Liver (tissue), 7 donors: ENCODE measurements at regions not wholly inside any gene's neighbourhood (a gene's known extent, or its start where the extent isn't known, plus 50 kb on each side); places are given as distances from the start of the nearest gene placed in this dataset.

Experiments
- DNase-seq: peaks from one replicate; pipeline ENCODE4 v3.0.0-alpha.2; 2017; ENCODE audit warnings: low spot score
- H3K27ac ChIP-seq, 2 donors: one replicate each; pipeline ENCODE4 v1.7.0; 2013; ENCODE audit warnings: inconsistent platforms in 2 of 2, low read length in 2 of 2, control low read depth in 1 of 2, low read depth in 1 of 2, mild to moderate bottlenecking in 1 of 2
- H3K27me3 ChIP-seq, 4 donors: one replicate each; pipeline versions ENCODE4 v1.6.1 to v1.7.0; 2013; ENCODE audit warnings: low read length in 3 of 4, inconsistent platforms in 1 of 4, mild to moderate bottlenecking in 1 of 4, moderate library complexity in 1 of 4; ENCODE audit not compliant: control insufficient read depth in 4 of 4, insufficient read depth in 4 of 4
- H3K36me3 ChIP-seq, 4 donors: one replicate each; pipeline versions ENCODE4 v1.6.1 to v1.7.0; 2013; ENCODE audit warnings: low read length in 3 of 4, mild to moderate bottlenecking in 3 of 4, low read depth in 1 of 4, moderate library complexity in 1 of 4; ENCODE audit not compliant: control insufficient read depth in 4 of 4, insufficient read depth in 3 of 4
- H3K4me1 ChIP-seq, 4 donors: one replicate each; pipeline versions ENCODE4 v1.6.1 to v1.7.0; 2013; ENCODE audit warnings: low read length in 3 of 4, mild to moderate bottlenecking in 3 of 4, moderate library complexity in 1 of 4; ENCODE audit not compliant: control insufficient read depth in 4 of 4, insufficient read depth in 4 of 4
- H3K4me3 ChIP-seq, 3 donors: one replicate each; pipeline versions ENCODE4 v1.6.1 to v1.7.0; 2013; ENCODE audit warnings: low read length in 3 of 3, control low read depth in 1 of 3, low read depth in 1 of 3, mild to moderate bottlenecking in 1 of 3
- H3K9ac ChIP-seq, 2 donors: one replicate each; pipeline ENCODE4 v1.7.0; 2013; ENCODE audit warnings: low read length in 2 of 2, mild to moderate bottlenecking in 2 of 2, moderate library complexity in 2 of 2, control low read depth in 1 of 2, low read depth in 1 of 2
- H3K9me3 ChIP-seq, 4 donors: one replicate each; pipeline versions ENCODE4 v1.6.1 to v1.7.0; 2013; ENCODE audit warnings: low read length in 3 of 4; ENCODE audit not compliant: control insufficient read depth in 4 of 4
- GABPA ChIP-seq, 2 donors: IDR thresholded peaks in 1 of 2; conservative IDR thresholded peaks in 1 of 2; 2 replicates each; pipeline ENCODE4 v1.6.1; 2016; ENCODE audit warnings: antibody characterized with exemption in 2 of 2, mild to moderate bottlenecking in 1 of 2, moderate library complexity in 1 of 2
- RAD21 ChIP-seq, 2 donors: IDR thresholded peaks; 2 replicates each; pipeline ENCODE4 v1.6.1; 2016; ENCODE audit warnings: antibody characterized with exemption in 2 of 2, mild to moderate bottlenecking in 2 of 2
- YY1 ChIP-seq: IDR thresholded peaks from 2 replicates; pipeline ENCODE4 v1.6.1; 2016; ENCODE audit warnings: antibody characterized with exemption, mild to moderate bottlenecking
- WGBS: extraction: QIAGEN DNeasy Blood & Tissue Kit; methylation state at CpG from one replicate; pipeline ENCODE4 v1.1.7; 2013; 5-methylcytosine and 5-hydroxymethylcytosine counted together
- TF ChIP-seq, protein P1 (sequence below): IDR thresholded peaks from 2 replicates; pipeline ENCODE4 v1.6.1; 2016; ENCODE audit warnings: antibody characterized with exemption, mild to moderate bottlenecking
- TF ChIP-seq, protein P2 (sequence below): IDR thresholded peaks from 2 replicates; pipeline ENCODE4 v1.6.1; 2016; ENCODE audit warnings: antibody characterized with exemption
- TF ChIP-seq, protein P3 (sequence below): IDR thresholded peaks from 2 replicates; pipeline ENCODE4 v1.6.1; 2016; ENCODE audit warnings: antibody characterized with exemption
- donor health status: healthy.
- donor health status: healthy.
- donor health status: healthy.
- donor health status: healthy.

DNA sequence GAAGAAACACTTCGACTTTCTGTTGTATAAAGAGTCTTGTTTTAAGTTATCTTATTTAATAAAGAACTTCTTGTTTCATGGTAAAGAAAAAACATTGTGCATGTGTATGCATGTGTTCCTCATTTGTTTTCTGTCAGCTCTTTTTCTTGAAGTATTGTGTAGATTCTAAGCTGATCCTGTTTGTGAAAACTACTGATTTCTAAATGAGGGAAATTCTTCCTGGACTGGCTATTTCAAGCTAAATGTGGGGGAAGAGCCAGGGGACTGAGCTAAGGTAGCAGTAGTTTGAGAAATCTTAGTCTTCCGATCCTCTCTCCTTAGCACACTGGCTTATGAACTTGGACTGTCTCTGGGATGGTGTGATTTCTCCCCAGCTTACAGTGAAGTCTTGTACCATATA, 56.4 kb upstream of the RBMS1 start:
- H3K9ac ChIP-seq, result no peak overlapping the region
- no peak for DNase-seq
- H3K27ac ChIP-seq, result no peak overlapping the region
- 87% methylated on average over 2 of the region's 2 CpGs for WGBS
- H3K36me3 ChIP-seq, result no peaks in the 10 kb centered on the region
- TF ChIP-seq, protein P1, sequence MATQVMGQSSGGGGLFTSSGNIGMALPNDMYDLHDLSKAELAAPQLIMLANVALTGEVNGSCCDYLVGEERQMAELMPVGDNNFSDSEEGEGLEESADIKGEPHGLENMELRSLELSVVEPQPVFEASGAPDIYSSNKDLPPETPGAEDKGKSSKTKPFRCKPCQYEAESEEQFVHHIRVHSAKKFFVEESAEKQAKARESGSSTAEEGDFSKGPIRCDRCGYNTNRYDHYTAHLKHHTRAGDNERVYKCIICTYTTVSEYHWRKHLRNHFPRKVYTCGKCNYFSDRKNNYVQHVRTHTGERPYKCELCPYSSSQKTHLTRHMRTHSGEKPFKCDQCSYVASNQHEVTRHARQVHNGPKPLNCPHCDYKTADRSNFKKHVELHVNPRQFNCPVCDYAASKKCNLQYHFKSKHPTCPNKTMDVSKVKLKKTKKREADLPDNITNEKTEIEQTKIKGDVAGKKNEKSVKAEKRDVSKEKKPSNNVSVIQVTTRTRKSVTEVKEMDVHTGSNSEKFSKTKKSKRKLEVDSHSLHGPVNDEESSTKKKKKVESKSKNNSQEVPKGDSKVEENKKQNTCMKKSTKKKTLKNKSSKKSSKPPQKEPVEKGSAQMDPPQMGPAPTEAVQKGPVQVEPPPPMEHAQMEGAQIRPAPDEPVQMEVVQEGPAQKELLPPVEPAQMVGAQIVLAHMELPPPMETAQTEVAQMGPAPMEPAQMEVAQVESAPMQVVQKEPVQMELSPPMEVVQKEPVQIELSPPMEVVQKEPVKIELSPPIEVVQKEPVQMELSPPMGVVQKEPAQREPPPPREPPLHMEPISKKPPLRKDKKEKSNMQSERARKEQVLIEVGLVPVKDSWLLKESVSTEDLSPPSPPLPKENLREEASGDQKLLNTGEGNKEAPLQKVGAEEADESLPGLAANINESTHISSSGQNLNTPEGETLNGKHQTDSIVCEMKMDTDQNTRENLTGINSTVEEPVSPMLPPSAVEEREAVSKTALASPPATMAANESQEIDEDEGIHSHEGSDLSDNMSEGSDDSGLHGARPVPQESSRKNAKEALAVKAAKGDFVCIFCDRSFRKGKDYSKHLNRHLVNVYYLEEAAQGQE, result no peak
- TF ChIP-seq RAD21 (IDR thresholded peaks at IDR 0.05) (no peak), YY1 (no peak), GABPA (IDR thresholded peaks at IDR 0.05 in 1 of 2, conservative IDR thresholded peaks at IDR 0.05 in 1 of 2) (no peak)
- TF ChIP-seq, protein P2, sequence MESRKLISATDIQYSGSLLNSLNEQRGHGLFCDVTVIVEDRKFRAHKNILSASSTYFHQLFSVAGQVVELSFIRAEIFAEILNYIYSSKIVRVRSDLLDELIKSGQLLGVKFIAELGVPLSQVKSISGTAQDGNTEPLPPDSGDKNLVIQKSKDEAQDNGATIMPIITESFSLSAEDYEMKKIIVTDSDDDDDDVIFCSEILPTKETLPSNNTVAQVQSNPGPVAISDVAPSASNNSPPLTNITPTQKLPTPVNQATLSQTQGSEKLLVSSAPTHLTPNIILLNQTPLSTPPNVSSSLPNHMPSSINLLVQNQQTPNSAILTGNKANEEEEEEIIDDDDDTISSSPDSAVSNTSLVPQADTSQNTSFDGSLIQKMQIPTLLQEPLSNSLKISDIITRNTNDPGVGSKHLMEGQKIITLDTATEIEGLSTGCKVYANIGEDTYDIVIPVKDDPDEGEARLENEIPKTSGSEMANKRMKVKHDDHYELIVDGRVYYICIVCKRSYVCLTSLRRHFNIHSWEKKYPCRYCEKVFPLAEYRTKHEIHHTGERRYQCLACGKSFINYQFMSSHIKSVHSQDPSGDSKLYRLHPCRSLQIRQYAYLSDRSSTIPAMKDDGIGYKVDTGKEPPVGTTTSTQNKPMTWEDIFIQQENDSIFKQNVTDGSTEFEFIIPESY, result no peak
- H3K27me3 ChIP-seq, result no peaks in the 10 kb centered on the region
- H3K9me3 ChIP-seq, result no peaks in the 10 kb centered on the region
- no peaks in the 10 kb centered on the region for H3K4me1 ChIP-seq
- H3K4me3 ChIP-seq, result no peak overlapping the region

DNA sequence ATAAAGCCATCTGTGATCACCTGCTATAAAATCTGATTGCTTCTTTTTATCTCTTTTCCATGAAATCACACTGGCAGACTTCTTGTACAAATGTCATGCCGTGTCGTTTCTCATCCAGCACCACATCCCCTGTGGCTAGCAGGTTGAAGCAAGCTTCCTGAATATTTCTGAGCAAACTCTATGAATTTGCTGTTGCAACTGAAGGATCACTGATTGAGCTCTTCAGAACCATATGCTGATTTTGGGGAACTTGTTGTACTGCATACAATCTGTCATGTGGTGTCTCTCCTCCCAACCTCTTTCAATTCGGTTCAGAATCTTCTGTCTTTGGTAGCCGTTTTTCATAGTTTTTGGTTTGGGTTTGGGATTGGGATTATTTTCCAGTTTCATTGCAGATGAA, 57.7 kb upstream of the RBMS1 start:
- TF ChIP-seq, protein P3, sequence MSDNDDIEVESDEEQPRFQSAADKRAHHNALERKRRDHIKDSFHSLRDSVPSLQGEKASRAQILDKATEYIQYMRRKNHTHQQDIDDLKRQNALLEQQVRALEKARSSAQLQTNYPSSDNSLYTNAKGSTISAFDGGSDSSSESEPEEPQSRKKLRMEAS, result no peak
- TF ChIP-seq, protein P1, result peak; percentile 27
- no peak for DNase-seq
- no peaks in the 10 kb centered on the region for H3K36me3 ChIP-seq
- WGBS, result 67% methylated on average over 4 of the region's 4 CpGs
- no peaks in the 10 kb centered on the region for H3K9me3 ChIP-seq
- H3K4me3 ChIP-seq, result no peak overlapping the region
- H3K27me3 ChIP-seq, result no peaks in the 10 kb centered on the region
- no peak overlapping the region for H3K9ac ChIP-seq
- H3K4me1 ChIP-seq, result no peaks in the 10 kb centered on the region
- H3K27ac ChIP-seq, result no peak overlapping the region
